ENCODE measurements at regions not wholly inside any gene's neighbourhood (a gene's known extent, or its start where the extent isn't known, plus 50 kb on each side); places are given as distances from the start of the nearest gene placed in this dataset.

- ChIA-PET POLR2A (ENCODE audit: low non-redundant PET) (no interaction called here), CTCF (no interaction called here)
- TF ChIP-seq EZH2 (IDR thresholded peaks at IDR 0.05; ENCODE audit: borderline replicate concordance, low read depth, low read length, poor library complexity, severe bottlenecking): no peak
- no peak for TF ChIP-seq CTCF (conservative IDR thresholded peaks at IDR 0.05; ENCODE audit: low read depth, low read length)
- H3K36me3 ChIP-seq (ENCODE audit: insufficient read depth, low read length, poor library complexity, severe bottlenecking): no peaks in the 10 kb centered on the region
- no peak overlapping the region for H3K4me3 ChIP-seq (ENCODE audit: low read depth, low read length, poor library complexity, severe bottlenecking)
- no peaks in the 10 kb centered on the region for H3K4me1 ChIP-seq (ENCODE audit: insufficient read depth, low read length, poor library complexity, severe bottlenecking)
- intact Hi-C loops (cut with micrococcal nuclease; ENCODE audit: unreplicated experiment): no loop called here
- H3K27me3 ChIP-seq (replicated peaks; ENCODE audit: insufficient read depth, low read depth, low read length, poor library complexity): no peaks in the 10 kb centered on the region
- H3K27ac ChIP-seq (ENCODE audit: low read depth, low read length, poor library complexity, severe bottlenecking): no peak overlapping the region
- H3K9me3 ChIP-seq (ENCODE audit: low read depth, low read length, poor library complexity, severe bottlenecking): no peaks in the 10 kb centered on the region
- DNase-seq (ENCODE audit: low spot score): no peak
- BruUV-seq (replicated peaks): no TSS peak
Observed at GRCh38 chr15:39243396-39243795, 337.5 kb upstream of the THBS1 start.

- DNase-seq (ENCODE audit: low spot score): no peak
- Histone ChIP-seq H3K36me3 (ENCODE audit: insufficient read depth, low read length, poor library complexity, severe bottlenecking) (no peaks in the 10 kb centered on the region), H3K4me1 (ENCODE audit: insufficient read depth, low read length, poor library complexity, severe bottlenecking) (no peaks in the 10 kb centered on the region), H3K9me3 (ENCODE audit: low read depth, low read length, poor library complexity, severe bottlenecking) (no peaks in the 10 kb centered on the region), H3K27ac (ENCODE audit: low read depth, low read length, poor library complexity, severe bottlenecking) (no peak overlapping the region), H3K4me3 (ENCODE audit: low read depth, low read length, poor library complexity, severe bottlenecking) (no peak overlapping the region), H3K27me3 (replicated peaks; ENCODE audit: insufficient read depth, low read depth, low read length, poor library complexity) (no peaks in the 10 kb centered on the region)
- ChIA-PET POLR2A (ENCODE audit: low non-redundant PET) (no interaction called here), CTCF (no interaction called here)
- intact Hi-C loops (cut with micrococcal nuclease; ENCODE audit: unreplicated experiment): no loop called here
- no TSS peak for BruUV-seq (replicated peaks)
- TF ChIP-seq CTCF (conservative IDR thresholded peaks at IDR 0.05; ENCODE audit: low read depth, low read length) (no peak), EZH2 (IDR thresholded peaks at IDR 0.05; ENCODE audit: borderline replicate concordance, low read depth, low read length, poor library complexity, severe bottlenecking) (no peak)
Observed at GRCh38 chr15:39244776-39245175, 336.1 kb upstream of the THBS1 start.

- Histone ChIP-seq H3K9me3 (ENCODE audit: low read depth, low read length, poor library complexity, severe bottlenecking) (no peaks in the 10 kb centered on the region), H3K4me1 (ENCODE audit: insufficient read depth, low read length, poor library complexity, severe bottlenecking) (no peaks in the 10 kb centered on the region), H3K4me3 (ENCODE audit: low read depth, low read length, poor library complexity, severe bottlenecking) (no peak overlapping the region), H3K27me3 (replicated peaks; ENCODE audit: insufficient read depth, low read depth, low read length, poor library complexity) (no peaks in the 10 kb centered on the region), H3K27ac (ENCODE audit: low read depth, low read length, poor library complexity, severe bottlenecking) (no peak overlapping the region), H3K36me3 (ENCODE audit: insufficient read depth, low read length, poor library complexity, severe bottlenecking) (no peaks in the 10 kb centered on the region)
- no TSS peak for BruUV-seq (replicated peaks)
- no peak for TF ChIP-seq CTCF (conservative IDR thresholded peaks at IDR 0.05; ENCODE audit: low read depth, low read length)
- TF ChIP-seq EZH2 (IDR thresholded peaks at IDR 0.05; ENCODE audit: borderline replicate concordance, low read depth, low read length, poor library complexity, severe bottlenecking): no peak
- intact Hi-C loops (cut with micrococcal nuclease; ENCODE audit: unreplicated experiment): no loop called here
- DNase-seq (ENCODE audit: low spot score): no peak
- CTCF ChIA-PET: no interaction called here
- POLR2A ChIA-PET (ENCODE audit: low non-redundant PET): no interaction called here
Observed at GRCh38 chr15:39246523-39246922, 334.4 kb upstream of the THBS1 start.
